Embryonic facial prominence (tissue), 1 donor: ENCODE measurements at regions not wholly inside any gene's neighbourhood (a gene's known extent, or its start where the extent isn't known, plus 50 kb on each side); places are given as distances from the start of the nearest gene placed in this dataset.
A peak's percentile ranks its signal among the peaks of the same experiment; 100 is the strongest.
"Not testable (repeated sequence)": the region's sequence is repeated elsewhere in the genome, so short reads cannot be mapped to it uniquely, and the experiment has no call there.

Experiments used
- DNase-seq: peaks from one replicate; pipeline ENCODE4 v3.0.0-alpha.2; 2016; ENCODE audit errors: extremely low spot score

GRCh38 chr3:24545887-24546286 lies 51.2 kb upstream of the THRB start:
- DNase-seq, result no peak

GRCh38 chr3:24548278-24548677 lies 53.6 kb upstream of the THRB start:
- no peak for DNase-seq

GRCh38 chr3:24550588-24550987 lies 55.9 kb upstream of the THRB start:
- no peak for DNase-seq

- no peak for DNase-seq
These were observed 57.0 kb upstream of the THRB start for GRCh38 chr3:24551626-24552025.

GRCh38 chr3:24562895-24563294 lies 68.2 kb upstream of the THRB start:
- DNase-seq, result no peak

- DNase-seq, result no peak
These were observed 70.4 kb upstream of the THRB start for GRCh38 chr3:24565053-24565452.

GRCh38 chr3:24565656-24566055 lies 71.0 kb upstream of the THRB start:
- no peak for DNase-seq

GRCh38 chr3:24566927-24567326 lies 72.3 kb upstream of the THRB start:
- DNase-seq, result no peak

- DNase-seq, result not testable (repeated sequence)
These were observed 77.8 kb upstream of the THRB start for GRCh38 chr3:24572409-24572808.

GRCh38 chr3:24573576-24573975 lies 78.9 kb upstream of the THRB start:
- DNase-seq, result no peak

GRCh38 chr3:24578324-24578723 lies 83.7 kb upstream of the THRB start:
- DNase-seq, result no peak

GRCh38 chr3:24578951-24579421 lies 84.3 kb upstream of the THRB start:
- DNase-seq, result no peak

- no peak for DNase-seq
These were observed 88.1 kb upstream of the THRB start for GRCh38 chr3:24582431-24583403.

- no peak for DNase-seq
These were observed 92.3 kb upstream of the THRB start for GRCh38 chr3:24586920-24587319.

- DNase-seq, result no peak
These were observed 94.2 kb upstream of the THRB start for GRCh38 chr3:24588629-24589512.

GRCh38 chr3:24589513-24589851 lies 94.8 kb upstream of the THRB start:
- no peak for DNase-seq

- DNase-seq, result peak; percentile 37
These were observed 95.6 kb upstream of the THRB start for GRCh38 chr3:24589931-24590880.

- DNase-seq, result no peak
These were observed 96.5 kb upstream of the THRB start for GRCh38 chr3:24591191-24591590.

GRCh38 chr3:24591661-24592555 lies 97.3 kb upstream of the THRB start:
- no peak for DNase-seq

GRCh38 chr3:24594161-24594560 lies 99.5 kb upstream of the THRB start:
- DNase-seq, result no peak
